ENCODE measurements at regions not wholly inside any gene's neighbourhood (a gene's known extent, or its start where the extent isn't known, plus 50 kb on each side); places are given as distances from the start of the nearest gene placed in this dataset.

- no peak for TF ChIP-seq CTCF (IDR thresholded peaks at IDR 0.05; ENCODE audit: extremely low read depth, missing control alignments)
- no peak for DNase-seq (ENCODE audit: low spot score)
Observed at GRCh38 chr6:150698391-150698790, 98.7 kb downstream of the PLEKHG1 start.

GRCh38 chr6:150702675-150703074 lies 103.0 kb downstream of the PLEKHG1 start:
- DNase-seq (ENCODE audit: low spot score) = no peak
- no peak for TF ChIP-seq CTCF (IDR thresholded peaks at IDR 0.05; ENCODE audit: extremely low read depth, missing control alignments)

GRCh38 chr6:150704447-150705192 lies 104.9 kb downstream of the PLEKHG1 start:
- no peak for TF ChIP-seq CTCF (IDR thresholded peaks at IDR 0.05; ENCODE audit: extremely low read depth, missing control alignments)

GRCh38 chr6:150705392-150705791 lies 105.7 kb downstream of the PLEKHG1 start:
- TF ChIP-seq CTCF (IDR thresholded peaks at IDR 0.05; ENCODE audit: extremely low read depth, missing control alignments) = no peak
- no peak for DNase-seq (ENCODE audit: low spot score)

More at GRCh38 chr6:150704447-150705192, 104.9 kb downstream of the PLEKHG1 start:
- DNase-seq (ENCODE audit: low spot score) = no peak

GRCh38 chr6:150710236-150710635 lies 110.6 kb downstream of the PLEKHG1 start:
- no peak for DNase-seq (ENCODE audit: low spot score)
- no peak for TF ChIP-seq CTCF (IDR thresholded peaks at IDR 0.05; ENCODE audit: extremely low read depth, missing control alignments)

GRCh38 chr6:150711061-150711460 lies 111.4 kb downstream of the PLEKHG1 start:
- no peak for DNase-seq (ENCODE audit: low spot score)
- no peak for TF ChIP-seq CTCF (IDR thresholded peaks at IDR 0.05; ENCODE audit: extremely low read depth, missing control alignments)

- TF ChIP-seq CTCF (IDR thresholded peaks at IDR 0.05; ENCODE audit: extremely low read depth, missing control alignments) = no peak
- DNase-seq (ENCODE audit: low spot score) = no peak
Observed at GRCh38 chr6:150711584-150712504, 112.2 kb downstream of the PLEKHG1 start.
